GM13977 (cell line): ENCODE measurements at regions not wholly inside any gene's neighbourhood (a gene's known extent, or its start where the extent isn't known, plus 50 kb on each side); places are given as distances from the start of the nearest gene placed in this dataset.
"Not testable (repeated sequence)": the region's sequence is repeated elsewhere in the genome, so short reads cannot be mapped to it uniquely, and the experiment has no call there.

Experiments
- DNase-seq: peaks from one replicate; pipeline ENCODE4 v3.0.0; 2012; ENCODE audit warnings: low spot score
- CTCF ChIP-seq: IDR thresholded peaks from 2 replicates; pipeline ENCODE4 v1.5.1; 2012; ENCODE audit warnings: mild to moderate bottlenecking, control low read depth; ENCODE audit not compliant: insufficient read depth; ENCODE audit errors: extremely low read depth, missing control alignments
- in situ Hi-C: fragments of 300-500 bp; cut with MboI; formaldehyde crosslinking; loops from one replicate; pipeline ENCODE4 v1.12.0; 2022; ENCODE audit warnings: low sequenced_read_pairs, low pct_unique_long_range_greater_than_20kb, mixed read lengths, inconsistent platforms; ENCODE audit not compliant: unreplicated experiment

GRCh38 chrX:37918703-37919102 lies 71.3 kb upstream of the DYNLT3 start:
- no peak for TF ChIP-seq CTCF
- in situ Hi-C loops: no loop called here
- no peak for DNase-seq

GRCh38 chrX:37921758-37922157 lies 74.4 kb upstream of the DYNLT3 start:
- no peak for TF ChIP-seq CTCF
- no peak for DNase-seq
- in situ Hi-C loops: no loop called here

- in situ Hi-C loops: no loop called here
- no peak for TF ChIP-seq CTCF
- DNase-seq: no peak
These were observed 75.6 kb upstream of the DYNLT3 start for GRCh38 chrX:37922928-37923327.

GRCh38 chrX:37925761-37926160 lies 78.4 kb upstream of the DYNLT3 start:
- in situ Hi-C loops: not testable (repeated sequence)

GRCh38 chrX:37926700-37927099 lies 79.3 kb upstream of the DYNLT3 start:
- TF ChIP-seq CTCF: peak; percentile 49
- no peak for DNase-seq
- in situ Hi-C loops: no loop called here

More at GRCh38 chrX:37925761-37926160, 78.4 kb upstream of the DYNLT3 start:
- DNase-seq: not testable (repeated sequence)

GRCh38 chrX:37942170-37942569 lies 64.2 kb upstream of the SYTL5 start:
- TF ChIP-seq CTCF: no peak
- no peak for DNase-seq
- in situ Hi-C loops: no loop called here

GRCh38 chrX:37943554-37944344 lies 62.6 kb upstream of the SYTL5 start:
- no peak for DNase-seq

More at GRCh38 chrX:37943554-37944344, 62.6 kb upstream of the SYTL5 start:
- TF ChIP-seq CTCF: no peak
- in situ Hi-C loops: no loop called here
